HG03460 (cell line): ENCODE measurements at regions not wholly inside any gene's neighbourhood (a gene's known extent, or its start where the extent isn't known, plus 50 kb on each side); places are given as distances from the start of the nearest gene placed in this dataset.
"Not testable (repeated sequence)": the region's sequence is repeated elsewhere in the genome, so short reads cannot be mapped to it uniquely, and the experiment has no call there.

ENCODE experiments used
- ATAC-seq: cut with Tn5 transposase; IDR thresholded peaks from one replicate; pipeline ENCODE4 v1.9.1; 2021; ENCODE audit not compliant: unreplicated experiment

DNA sequence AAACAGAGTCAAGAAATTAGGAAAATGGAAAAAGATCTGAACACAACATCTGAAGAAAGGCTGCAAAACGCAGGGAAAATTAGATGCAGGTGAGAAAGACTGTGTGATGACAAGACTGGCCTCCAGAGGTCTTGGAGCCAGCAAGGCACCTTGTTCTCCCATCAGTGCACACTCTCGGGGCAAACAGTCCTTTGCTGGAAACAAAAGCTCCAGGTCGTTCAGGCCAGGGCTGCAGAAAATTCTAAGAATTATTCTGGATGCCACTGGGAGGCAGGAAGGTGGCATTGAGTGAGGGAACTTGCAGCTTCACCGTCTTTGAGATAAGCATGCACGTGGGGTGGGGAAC, 219.9 kb upstream of the SSTR4 start:
- no peak for ATAC-seq

DNA sequence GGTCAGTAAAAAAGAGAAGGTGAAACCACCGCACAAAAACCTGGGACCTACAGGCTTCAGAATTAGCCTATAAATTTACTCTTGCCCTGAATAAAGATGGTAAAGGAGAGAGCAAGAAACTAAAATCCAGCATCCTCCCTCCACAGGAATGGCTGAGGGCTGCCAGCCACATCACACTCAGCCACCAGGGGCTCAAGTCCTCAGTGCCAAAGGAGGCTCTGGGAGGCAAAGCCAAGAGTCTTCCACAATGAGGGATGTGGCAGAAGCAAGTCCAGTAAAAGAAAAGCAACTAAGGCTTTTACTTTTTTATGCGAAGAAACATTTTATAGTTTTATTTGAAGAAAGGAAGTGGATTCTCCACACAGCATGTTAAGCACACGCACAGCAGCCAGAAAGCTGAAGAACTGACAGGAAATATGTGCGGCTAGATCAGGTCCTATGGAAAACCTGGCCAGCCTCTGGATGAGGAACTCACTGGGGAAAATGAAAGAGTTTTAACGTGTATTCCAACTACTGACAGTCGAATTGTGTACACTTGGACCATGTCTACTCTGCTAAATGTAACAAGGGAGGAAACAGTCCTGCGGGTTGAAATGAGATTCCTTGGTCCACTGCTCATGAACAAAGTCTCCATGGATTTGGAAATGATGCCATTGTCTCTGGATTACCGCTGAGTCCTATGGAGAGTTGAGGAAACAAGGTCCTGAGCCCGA, 219.4 kb upstream of the SSTR4 start:
- no peak for ATAC-seq

DNA sequence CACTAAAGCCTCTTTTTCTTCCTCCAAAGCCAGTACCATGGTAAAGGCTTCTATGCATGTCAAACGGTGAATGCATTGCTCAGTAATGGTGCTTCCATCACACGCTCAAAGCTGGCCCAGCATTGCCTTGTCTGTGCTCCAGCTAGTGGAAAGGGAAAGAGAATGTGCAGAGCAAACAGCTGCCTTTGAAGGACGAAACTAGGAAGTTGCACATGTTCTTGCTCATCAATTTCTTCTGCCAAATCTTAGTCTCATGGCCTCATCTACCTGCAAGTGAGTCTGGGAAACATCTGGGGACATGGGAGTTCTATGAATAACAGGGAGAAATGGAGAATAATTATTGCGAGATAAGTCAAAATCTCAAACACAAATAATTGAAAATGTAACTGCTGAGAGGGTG, 216.5 kb upstream of the SSTR4 start:
- ATAC-seq: no peak

DNA sequence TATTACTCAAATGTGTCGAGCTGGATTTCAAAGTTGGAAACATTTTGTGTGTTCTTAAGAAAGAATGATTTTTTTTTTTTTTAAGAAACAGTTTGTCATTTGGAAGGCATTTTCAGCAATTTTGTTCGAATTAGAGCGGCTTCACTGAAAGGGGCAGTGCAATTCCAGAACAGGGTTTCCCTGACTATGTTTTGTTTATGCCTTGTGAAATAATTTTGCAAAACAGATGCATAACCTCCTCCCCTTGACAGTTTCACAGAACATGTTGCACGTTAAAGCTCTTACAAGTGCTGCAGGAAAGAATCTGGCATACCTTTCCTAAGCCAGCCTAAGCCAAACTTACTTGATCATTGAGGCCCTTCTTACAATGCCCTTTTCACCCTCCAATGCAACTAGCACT, 216.0 kb upstream of the SSTR4 start:
- no peak for ATAC-seq

DNA sequence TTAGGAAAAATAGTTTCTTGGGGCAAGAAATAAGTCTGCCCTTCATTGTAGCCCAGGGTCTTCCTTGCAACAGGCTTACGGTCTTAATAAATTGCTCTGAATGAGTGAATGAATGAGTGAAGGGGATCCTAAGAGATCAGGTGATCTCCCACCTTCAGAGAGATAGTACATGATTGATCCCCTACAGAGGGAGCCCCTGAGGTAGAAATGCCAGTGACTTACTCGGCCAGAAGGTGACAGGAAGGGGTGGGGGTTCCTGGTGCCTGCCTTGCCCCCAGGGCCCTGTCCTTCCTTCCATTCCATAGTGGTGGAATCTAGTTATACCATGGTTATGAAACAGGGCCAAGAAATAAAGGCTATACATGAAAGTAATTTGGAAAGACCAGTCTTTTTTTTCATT, 215.3 kb upstream of the SSTR4 start:
- ATAC-seq: no peak

DNA sequence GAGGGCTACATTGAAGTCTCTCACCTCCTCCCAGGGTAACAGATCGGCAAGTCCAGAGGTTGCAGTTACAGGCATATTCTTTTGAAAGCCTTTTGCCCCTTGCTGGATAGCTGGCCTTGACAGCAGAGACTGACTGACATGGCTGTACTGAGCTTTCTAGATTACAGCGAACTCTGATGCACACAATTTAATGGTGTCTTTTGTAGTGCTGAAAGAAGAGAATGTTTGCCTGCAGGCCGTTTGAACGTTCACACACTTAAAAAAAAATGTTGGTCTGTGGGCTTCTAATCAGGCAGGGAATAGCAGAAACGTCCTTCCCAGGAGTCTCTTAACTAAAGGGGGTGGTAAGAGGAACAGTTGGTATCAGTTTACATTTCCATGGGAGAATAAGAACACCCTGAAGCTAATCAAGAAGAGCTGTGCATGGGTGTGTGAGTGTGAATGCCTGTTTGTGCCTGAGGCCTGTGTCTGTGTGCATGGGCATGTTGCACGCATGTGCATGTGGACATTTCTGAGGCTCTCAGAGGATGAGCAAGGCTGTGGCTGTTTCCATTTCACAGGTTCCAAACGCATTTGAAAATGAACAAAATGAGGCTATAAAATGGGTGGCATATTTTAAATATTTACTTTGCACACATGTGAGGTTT, 213.9 kb upstream of the SSTR4 start:
- no peak for ATAC-seq

DNA sequence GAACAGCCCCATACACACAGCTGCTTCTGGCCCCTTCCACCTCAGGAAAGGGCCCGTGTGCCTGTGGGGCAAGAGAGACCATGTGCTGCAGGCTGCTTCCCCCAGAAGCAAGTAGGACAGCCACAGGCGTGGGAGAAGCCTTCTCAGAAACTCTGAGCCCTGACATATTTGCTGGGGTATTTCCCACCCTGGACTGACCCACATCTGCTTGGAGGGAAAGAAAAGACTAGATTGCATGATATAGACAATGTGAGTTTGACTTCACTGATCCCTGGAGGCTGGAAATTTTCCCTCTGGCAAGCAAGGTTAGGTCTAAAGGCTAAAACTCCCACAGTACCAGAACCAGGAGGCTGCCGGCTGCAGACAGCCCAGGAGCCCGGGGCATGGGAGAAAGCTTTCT, 213.3 kb upstream of the SSTR4 start:
- ATAC-seq: no peak

DNA sequence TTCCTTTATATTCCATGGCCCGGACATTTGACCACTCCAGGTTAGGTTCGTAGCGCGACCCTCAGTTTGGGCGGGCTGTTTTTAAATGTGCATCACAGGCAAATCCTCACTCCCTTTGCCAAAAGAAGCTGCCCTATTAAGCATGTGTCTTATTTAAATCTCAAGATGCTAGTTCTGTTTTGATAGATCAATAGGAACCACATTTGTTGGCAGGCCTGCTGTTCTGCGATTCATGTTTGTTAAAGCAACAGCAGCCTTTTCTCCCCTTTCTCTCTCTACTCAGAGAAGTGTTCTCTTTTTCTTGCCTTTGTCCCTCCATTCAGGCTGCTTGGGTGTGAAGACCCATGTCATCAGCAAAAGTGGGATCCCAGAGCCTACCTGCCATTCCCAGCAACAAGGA, 212.0 kb upstream of the SSTR4 start:
- no peak for ATAC-seq

DNA sequence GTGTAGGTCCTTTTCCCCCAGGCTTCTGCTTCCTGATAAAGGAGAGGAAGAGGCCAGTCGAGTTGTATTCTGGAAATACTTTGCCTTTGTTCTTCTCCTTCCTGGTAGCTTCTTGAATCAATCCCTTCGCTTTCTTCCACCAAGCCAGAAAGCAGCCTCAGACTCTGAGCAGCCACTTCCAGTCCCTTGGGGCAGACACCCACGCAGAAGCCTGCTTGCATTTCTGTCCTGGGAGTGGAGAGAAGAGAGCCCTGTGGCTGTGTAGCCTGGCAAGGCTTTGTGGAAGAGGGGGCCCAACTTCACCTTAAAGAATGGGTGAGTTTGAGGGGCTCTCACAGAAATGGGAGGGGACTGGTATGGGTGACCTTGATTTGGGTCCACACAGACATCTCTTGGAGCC, 211.0 kb upstream of the SSTR4 start:
- no peak for ATAC-seq

DNA sequence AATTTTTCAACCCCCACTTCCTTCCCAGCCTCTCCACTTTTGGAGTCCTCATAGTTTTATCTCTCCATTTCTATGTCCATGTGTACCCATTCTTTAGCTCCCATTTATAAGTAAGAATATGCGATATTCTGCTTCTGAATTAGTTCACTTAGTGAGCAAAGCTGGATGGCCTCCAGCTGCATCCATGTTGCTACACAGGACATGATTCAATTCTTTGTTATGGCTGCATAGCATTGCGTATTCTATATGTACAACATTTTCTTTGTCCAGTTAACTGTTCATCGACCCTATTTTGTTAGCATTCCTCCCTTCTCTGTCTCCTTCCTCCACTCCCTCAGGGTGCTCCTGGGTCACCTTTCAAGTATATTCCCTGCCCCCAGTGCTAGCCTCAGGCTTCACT, 210.0 kb upstream of the SSTR4 start:
- ATAC-seq: no peak

DNA sequence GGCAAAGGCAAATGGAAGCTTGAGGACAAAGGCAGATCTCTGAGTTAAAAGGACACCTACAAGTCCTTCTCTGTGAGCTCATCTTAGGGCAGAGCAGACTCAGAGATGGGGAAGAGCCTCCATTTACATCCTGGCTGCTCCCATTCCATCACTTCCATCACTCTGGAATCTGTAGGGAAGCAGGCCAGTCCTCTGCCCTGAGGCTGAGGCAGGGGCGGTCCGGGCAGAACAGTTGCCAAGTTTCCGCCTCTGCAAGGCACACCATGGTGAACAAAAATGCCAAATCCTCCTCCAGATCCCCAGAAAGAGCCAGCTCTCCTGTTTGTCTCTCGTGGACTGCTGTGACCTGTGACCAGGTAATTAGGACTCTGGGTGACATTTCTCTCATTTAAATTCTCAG, 209.6 kb upstream of the SSTR4 start:
- no peak for ATAC-seq

DNA sequence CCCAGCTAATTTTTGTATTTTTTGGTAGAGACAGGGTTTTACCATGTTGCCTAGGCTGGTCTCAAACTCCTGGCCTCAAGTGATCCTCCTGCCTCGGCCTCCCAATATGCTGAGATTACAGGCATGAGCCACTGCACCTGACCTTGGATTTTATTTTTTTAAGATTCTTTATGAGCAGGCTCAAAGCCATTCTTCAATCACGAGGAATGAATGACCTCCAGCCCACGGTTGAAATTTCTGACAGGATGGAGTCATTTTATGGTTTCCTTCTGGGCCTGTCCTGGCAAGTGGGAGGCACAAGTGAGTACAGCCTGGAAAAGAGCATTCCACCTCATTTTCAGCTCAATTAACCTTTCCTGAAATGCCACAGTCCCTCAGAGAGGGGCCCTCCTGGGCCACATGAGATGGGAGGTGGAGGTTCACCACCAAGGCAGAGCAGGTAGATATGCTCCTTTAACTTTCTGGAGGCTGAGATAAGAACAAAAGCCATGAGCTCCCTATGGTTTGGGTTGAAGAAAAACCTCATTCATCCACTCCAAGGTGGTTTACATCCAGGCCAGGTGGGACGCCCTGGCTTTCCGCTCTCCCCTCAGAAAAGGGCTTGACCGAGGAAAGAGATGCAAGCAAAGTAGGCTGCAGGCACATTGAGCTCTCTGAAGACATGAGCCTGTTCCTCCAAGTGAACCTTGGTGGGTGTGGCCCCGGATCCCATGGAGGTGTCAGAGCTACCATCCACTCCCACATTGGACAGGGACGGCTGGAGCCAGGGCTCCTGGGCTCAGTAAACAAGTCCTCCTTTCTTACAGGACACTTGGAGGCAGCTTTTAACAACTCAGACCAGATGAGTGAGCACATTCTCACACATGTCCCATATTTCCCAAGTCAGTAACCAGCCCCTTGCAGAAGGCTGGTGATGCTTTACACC, 208.5 kb upstream of the SSTR4 start:
- no peak for ATAC-seq

DNA sequence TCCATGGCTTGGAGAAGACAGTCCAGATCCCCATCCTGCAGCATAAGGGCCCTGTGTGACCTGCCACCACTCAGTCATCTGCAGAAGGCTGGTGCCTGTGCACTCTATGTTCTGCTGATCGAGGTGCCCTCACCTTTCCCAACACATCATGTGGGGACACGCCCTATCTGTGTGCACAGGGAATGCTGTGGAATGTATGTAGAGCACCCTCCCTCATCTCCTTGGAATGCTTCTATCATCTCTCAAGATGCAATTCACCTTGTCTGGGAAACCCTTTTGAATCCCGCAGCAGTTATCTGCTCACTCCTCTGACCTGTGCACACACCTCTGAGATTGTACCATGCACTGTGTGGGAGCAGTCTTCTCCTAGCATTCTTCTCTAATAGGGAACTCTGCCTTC, 207.2 kb upstream of the SSTR4 start:
- no peak for ATAC-seq

DNA sequence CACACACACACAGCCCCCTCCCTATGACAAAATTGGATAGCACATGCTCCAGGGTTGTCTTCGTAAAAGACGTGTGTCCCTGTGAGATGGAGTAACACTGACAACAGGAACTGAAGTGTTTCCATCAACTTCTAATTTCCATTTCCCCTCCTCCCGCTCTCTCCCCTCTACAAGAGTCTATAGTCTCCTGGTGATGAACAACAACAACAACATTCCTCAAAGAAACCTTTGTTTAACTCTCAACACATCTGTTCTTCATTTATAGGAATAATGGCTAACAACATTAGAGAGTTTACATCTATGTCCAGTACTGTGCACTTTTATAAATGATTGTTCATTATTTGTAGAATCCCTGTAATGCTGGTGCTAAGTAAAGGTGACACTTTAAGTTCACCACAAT, 205.8 kb upstream of the SSTR4 start:
- ATAC-seq: no peak

DNA sequence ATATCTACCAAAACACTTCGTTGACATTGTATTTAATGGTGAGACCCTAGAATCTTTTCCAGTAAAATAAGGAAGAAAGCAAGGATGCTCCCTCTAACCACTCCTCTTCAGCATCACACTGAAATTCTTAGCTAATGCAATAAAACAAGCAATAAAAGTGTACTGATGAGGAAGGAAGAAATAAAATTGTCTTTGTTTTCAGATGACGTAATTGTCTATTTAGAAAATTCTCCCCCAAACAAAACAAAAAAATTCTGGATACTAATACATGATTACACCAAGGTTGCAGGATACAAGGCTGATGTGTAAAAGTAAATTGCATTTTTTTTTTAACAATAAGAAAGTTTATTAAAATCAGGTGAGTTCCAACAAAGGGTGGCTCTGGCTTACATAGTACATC, 205.0 kb upstream of the SSTR4 start:
- ATAC-seq: no peak

DNA sequence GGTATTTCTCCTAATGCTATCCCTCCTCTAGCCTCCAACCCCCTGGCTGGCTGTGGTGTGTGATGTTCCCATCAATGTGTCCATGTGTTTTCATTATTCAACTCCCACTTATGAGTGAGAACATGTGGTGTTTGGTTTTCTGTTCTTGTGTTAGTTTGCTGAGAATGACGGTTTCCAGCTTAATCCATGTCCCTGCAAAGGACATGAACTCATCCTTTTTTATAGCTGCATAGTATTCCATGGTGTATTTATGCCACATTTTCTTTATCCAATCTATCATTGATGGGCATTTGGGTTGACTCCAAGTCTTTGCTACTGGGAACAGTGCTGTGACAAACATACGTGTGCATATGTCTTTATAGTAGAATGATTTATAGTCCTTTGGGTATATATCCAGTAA, 204.4 kb upstream of the SSTR4 start:
- ATAC-seq: not testable (repeated sequence)

DNA sequence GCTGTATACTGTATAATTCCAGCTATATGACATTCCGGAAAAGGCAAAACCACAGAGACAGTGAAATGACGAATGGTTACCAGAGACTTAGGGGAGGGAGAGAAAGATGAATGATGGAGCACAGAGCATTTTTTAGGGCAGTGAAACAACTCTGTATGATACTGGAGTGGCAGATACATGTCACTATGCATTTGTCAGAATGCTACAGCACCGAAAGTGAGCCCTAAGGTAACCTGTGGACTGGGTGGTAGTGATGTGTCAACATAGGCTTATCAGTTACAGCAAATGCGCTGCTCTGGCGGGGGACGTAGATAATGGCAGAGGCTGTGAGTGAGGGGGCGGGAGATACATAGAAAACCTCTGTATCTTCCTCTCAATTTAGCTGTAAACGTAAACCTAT, 201.3 kb upstream of the SSTR4 start:
- ATAC-seq: no peak

DNA sequence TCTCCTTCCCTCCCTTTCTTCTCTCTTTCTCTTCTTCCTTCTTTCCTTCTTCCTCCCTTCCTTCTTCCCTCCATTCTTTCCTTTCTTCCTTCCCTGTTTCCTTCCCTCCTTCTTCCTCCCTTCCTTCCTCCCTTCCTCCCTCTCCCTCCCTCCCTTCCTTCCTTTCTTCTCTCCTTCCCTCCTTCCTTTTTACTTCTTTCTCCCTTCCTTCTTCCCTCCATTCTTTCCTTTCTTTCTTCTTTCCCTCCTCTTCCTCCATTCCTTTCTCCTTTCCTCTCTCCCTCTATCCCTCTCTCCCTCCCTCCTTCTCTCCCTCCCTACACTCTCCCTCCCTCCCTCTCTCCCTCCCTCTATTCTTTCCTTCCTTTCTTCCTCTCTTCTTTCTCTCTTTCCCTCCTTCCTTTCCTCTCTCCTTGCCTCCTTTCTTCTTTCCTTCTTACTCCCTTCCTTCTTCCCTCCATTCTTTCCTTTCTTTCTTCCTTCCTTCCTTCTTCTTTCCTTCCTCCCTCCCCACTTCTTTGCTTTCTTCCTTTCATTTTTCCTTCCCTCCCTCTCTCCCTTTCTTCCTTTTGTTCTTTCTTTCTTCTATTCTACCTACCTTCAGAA, 200.4 kb upstream of the SSTR4 start:
- ATAC-seq: no peak

DNA sequence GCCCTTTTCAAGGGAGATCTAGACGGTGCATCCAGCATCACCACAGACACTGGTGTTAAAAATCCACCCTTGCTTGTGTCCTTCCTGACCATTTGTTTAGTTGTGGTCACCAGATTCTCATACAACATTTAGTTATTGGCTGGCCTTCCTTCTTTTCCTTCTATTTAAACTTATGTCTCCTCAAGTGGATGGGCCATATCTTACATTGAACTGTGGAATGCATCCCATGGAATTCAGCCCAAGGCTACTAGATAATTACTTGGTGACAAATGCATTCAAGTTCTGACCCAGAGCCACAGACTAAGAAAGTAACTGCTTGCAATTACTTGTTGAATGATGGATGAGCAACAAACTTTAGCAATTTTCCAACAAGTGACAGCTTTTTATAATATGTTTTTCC, 198.9 kb upstream of the SSTR4 start:
- ATAC-seq: no peak

DNA sequence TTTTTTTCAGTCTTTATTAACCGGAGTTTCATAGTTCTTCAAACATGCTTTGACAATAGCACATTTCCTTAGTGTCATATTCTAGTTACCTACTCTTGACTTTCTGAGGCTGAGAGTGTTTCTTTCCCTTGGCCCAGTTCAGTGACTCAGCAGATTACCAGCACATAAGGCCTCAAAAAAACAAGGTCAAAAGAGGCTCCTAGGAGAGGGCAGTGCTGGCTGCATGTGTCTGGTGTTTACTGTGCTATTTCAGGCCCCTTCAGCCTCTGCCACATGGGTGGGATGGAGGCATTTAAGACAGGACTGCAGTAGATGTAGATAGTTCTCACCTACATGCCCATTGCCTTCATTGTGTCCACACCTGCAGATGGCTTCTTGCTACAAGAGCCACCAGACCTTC, 198.2 kb upstream of the SSTR4 start:
- no peak for ATAC-seq

DNA sequence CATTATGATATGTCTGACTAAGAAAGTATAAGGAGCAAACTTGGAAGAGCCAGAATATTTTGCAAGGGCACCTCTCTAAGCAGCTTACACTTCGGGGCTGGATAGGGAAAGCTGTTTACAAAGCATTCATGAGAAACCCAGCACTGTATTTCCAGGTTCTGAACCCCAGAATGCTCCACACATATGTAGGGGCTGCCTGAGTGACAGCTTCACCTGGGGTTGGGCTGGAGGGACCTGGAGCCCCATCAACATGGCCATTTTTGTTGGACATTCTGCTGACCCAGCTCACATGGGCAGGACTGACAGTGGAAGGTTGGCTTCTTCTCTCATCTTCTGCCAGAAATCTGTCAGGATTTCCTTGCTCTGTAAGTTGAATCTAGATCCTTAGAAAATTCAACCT, 197.1 kb upstream of the SSTR4 start:
- no peak for ATAC-seq

DNA sequence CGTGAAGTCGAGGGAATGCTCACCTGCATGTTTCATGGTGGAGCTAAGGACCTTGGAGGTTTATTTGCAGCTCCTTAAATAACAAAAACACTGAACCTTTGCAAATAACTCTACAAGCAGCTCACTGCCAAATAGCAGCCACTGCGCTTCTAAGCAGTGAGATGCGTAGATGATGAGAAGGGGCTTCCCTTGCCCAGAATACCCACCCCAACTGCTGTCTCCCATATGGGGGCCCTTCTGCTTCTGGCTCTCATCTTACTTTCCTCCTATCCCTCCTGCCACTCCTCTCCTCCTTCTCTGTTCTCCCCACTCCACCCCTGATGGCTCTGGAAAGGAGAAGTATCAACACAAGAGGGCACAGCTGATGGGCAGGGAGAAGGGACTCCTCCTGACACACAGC, 193.3 kb upstream of the SSTR4 start:
- ATAC-seq: no peak
